Karpas-422 (cell line): ENCODE measurements at regions not wholly inside any gene's neighbourhood (a gene's known extent, or its start where the extent isn't known, plus 50 kb on each side); places are given as distances from the start of the nearest gene placed in this dataset.

Source experiments
- DNase-seq: peaks from one replicate; pipeline ENCODE4 v3.0.0-alpha.2; 2015
- H2AFZ ChIP-seq: fragments of 200-600 bp; sonication (generic); 2 replicates; pipeline ENCODE4 v1.6.1; 2014; ENCODE audit warnings: antibody characterized with exemption, low read length, mixed read lengths
- H3K27ac ChIP-seq: fragments of 200-600 bp; sonication (generic); 2 replicates; pipeline ENCODE4 v1.5.1; 2014; ENCODE audit warnings: mild to moderate bottlenecking, low read length, moderate library complexity
- H3K27me3 ChIP-seq: fragments of 200-600 bp; sonication (generic); 2 replicates; pipeline ENCODE4 v1.6.1; 2014; ENCODE audit warnings: low read length, mixed read lengths
- H3K36me3 ChIP-seq: fragments of 200-600 bp; sonication (generic); 2 replicates; pipeline ENCODE4 v1.6.1; 2014; ENCODE audit warnings: low read length, mixed read lengths; ENCODE audit not compliant: insufficient read depth
- H3K4me1 ChIP-seq: fragments of 200-600 bp; sonication (generic); 2 replicates; pipeline ENCODE4 v1.6.1; 2014; ENCODE audit warnings: mild to moderate bottlenecking, low read length, mixed read lengths
- H3K4me2 ChIP-seq: fragments of 200-600 bp; sonication (generic); 2 replicates; pipeline ENCODE4 v1.6.1; 2014; ENCODE audit warnings: low read length, low read depth, mild to moderate bottlenecking; ENCODE audit not compliant: poor library complexity, severe bottlenecking
- H3K4me3 ChIP-seq: fragments of 200-600 bp; sonication (generic); 2 replicates; pipeline ENCODE4 v1.5.1; 2014; ENCODE audit warnings: mild to moderate bottlenecking, antibody characterized with exemption, low read length, mixed read lengths
- H3K79me2 ChIP-seq: fragments of 200-600 bp; sonication (generic); 2 replicates; pipeline ENCODE4 v1.6.1; 2014; ENCODE audit warnings: mild to moderate bottlenecking, low read length, mixed read lengths
- H3K9ac ChIP-seq: fragments of 200-600 bp; sonication (generic); 2 replicates; pipeline ENCODE4 v1.6.0; 2014; ENCODE audit warnings: low read length
- H3K9me2 ChIP-seq: fragments of 200-600 bp; sonication (generic), shearing (Covaris generic); replicated peaks from 2 replicates; pipeline ENCODE4 v1.6.0; 2014; ENCODE audit warnings: mild to moderate bottlenecking, low read length, moderate library complexity; ENCODE audit not compliant: insufficient read depth
- H3K9me3 ChIP-seq: fragments of 300-700, 200-600 bp; sonication (generic); 2 replicates; pipeline ENCODE4 v1.6.1; 2014; ENCODE audit warnings: low read length, mixed read lengths
- H4K20me1 ChIP-seq: fragments of 200-600 bp; sonication (generic); 2 replicates; pipeline ENCODE4 v1.6.1; 2014; ENCODE audit warnings: mild to moderate bottlenecking, antibody characterized with exemption, low read length, low read depth; ENCODE audit not compliant: insufficient read depth

DNA sequence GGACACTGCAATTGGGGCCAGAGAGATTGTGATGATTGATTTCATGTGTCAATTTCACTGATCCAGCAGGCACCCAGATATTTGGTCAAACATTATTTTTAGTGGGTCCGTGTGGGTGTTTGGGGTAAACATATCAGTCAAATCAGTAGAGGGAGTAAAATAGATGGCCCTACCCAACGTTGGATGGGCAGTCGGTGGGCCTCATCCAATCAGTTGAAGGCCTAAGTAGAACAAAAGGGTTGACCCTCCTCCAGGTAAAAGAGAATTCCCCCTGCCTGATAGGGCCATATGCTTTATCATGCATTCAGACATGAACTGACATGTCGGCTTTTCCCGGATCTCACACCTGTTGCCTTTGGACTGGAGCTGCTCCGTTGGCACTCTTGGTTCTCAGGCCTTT, 195.1 kb upstream of the CAND1 start:
- Histone ChIP-seq H3K36me3 (no peaks in the 10 kb centered on the region), H3K27ac (no peak overlapping the region), H3K9me3 (no peaks in the 10 kb centered on the region), H4K20me1 (no peaks in the 10 kb centered on the region), H3K27me3 (no peaks in the 10 kb centered on the region; the same call in 1 of the 2 replicates), H3K9ac (no peak overlapping the region), H3K79me2 (no peaks in the 10 kb centered on the region), H3K4me1 (no peaks in the 10 kb centered on the region), H3K4me2 (no peak overlapping the region), H3K9me2 (no peaks in the 10 kb centered on the region), H3K4me3 (no peak overlapping the region), H2AFZ (no peak overlapping the region)
- no peak for DNase-seq

- Histone ChIP-seq H3K4me1 (no peaks in the 10 kb centered on the region), H4K20me1 (no peaks in the 10 kb centered on the region), H3K79me2 (no peaks in the 10 kb centered on the region), H3K9me2 (no peaks in the 10 kb centered on the region), H2AFZ (no peak overlapping the region), H3K27ac (no peak overlapping the region), H3K27me3 (no peaks in the 10 kb centered on the region; the same call in 1 of the 2 replicates), H3K9me3 (no peaks in the 10 kb centered on the region), H3K4me2 (no peak overlapping the region), H3K36me3 (no peaks in the 10 kb centered on the region), H3K4me3 (no peak overlapping the region), H3K9ac (no peak overlapping the region)
- DNase-seq = no peak
Measured at GRCh38 chr12:67077617-67078016, 191.5 kb upstream of the CAND1 start.

- Histone ChIP-seq H3K4me1 (no peaks in the 10 kb centered on the region), H3K9ac (no peak overlapping the region), H3K4me2 (no peak overlapping the region), H3K27me3 (no peaks in the 10 kb centered on the region; the same call in 1 of the 2 replicates), H3K27ac (no peak overlapping the region), H3K79me2 (no peaks in the 10 kb centered on the region), H3K4me3 (no peak overlapping the region), H3K9me2 (no peaks in the 10 kb centered on the region), H4K20me1 (no peaks in the 10 kb centered on the region), H3K36me3 (no peaks in the 10 kb centered on the region), H3K9me3 (no peaks in the 10 kb centered on the region), H2AFZ (no peak overlapping the region)
- DNase-seq = no peak
Measured at GRCh38 chr12:67078957-67079356, 190.2 kb upstream of the CAND1 start.

DNA sequence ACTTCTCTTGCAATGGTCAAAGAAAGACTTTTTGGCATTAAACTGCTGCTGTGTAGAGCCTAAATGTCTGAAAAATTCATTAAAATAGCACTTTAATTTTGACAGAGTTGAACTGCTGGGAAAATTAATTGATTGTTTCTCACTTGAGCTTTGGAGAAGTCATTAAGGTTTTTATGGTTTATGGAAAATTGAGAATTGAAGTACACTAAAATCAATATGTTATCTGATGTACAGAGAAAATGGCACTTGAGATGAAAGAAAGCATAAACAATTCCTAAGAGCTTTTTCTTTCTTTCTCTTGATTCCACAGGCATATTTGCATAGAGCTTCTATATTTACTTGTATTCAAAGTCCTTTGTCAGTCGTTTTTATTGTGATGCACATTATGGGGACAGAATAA, 188.5 kb upstream of the CAND1 start:
- Histone ChIP-seq H3K4me1 (no peaks in the 10 kb centered on the region), H3K9ac (no peak overlapping the region), H3K36me3 (no peaks in the 10 kb centered on the region), H3K4me3 (no peak overlapping the region), H2AFZ (no peak overlapping the region), H4K20me1 (no peaks in the 10 kb centered on the region), H3K4me2 (no peak overlapping the region), H3K79me2 (no peaks in the 10 kb centered on the region), H3K9me2 (no peaks in the 10 kb centered on the region), H3K9me3 (no peaks in the 10 kb centered on the region), H3K27me3 (no peaks in the 10 kb centered on the region; the same call in 1 of the 2 replicates), H3K27ac (no peak overlapping the region)
- no peak for DNase-seq

DNA sequence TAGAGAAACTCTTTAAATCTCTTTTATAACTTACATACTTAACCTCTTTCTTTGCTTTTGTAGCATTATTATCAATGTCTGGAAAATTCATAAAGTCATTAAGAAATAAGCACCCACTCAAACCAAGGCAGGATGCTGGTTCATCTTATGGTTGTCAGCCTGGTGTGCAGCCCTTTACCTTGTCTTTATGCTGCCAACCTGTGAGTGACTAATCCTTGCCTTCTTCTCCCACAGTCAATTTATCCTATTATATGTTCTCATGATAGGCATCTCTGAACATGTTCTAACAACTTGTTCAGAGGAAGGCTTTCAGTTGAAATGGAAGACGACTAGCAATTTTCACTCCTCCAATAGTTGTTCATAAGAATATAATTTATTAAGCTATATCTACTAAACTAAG, 186.9 kb upstream of the CAND1 start:
- Histone ChIP-seq H3K4me2 (no peak overlapping the region), H3K4me1 (no peaks in the 10 kb centered on the region), H3K36me3 (no peaks in the 10 kb centered on the region), H3K27me3 (no peaks in the 10 kb centered on the region), H2AFZ (no peak overlapping the region), H3K9ac (no peak overlapping the region), H3K79me2 (no peaks in the 10 kb centered on the region), H3K9me2 (no peaks in the 10 kb centered on the region), H3K9me3 (no peaks in the 10 kb centered on the region), H3K4me3 (no peak overlapping the region), H4K20me1 (no peaks in the 10 kb centered on the region), H3K27ac (no peak overlapping the region)
- DNase-seq = no peak

DNA sequence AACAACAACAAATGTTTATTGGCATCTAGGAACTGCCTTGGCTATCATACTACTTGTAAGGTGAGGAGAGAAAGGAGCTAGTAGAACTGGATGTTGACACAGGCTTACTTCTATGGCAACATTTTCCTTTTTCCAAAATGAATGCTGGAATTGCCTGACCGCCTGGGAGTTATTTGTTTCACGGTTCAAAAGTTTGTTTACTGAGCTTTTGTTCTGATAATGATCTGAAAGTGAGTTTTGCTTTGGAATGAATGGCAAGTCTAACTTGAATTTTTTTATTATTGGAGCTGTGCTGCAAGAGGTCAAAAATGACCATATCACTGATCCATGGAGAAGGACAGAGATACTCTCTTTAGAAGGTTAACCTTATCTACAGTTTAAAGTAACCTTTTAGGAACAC, 183.5 kb upstream of the CAND1 start:
- no peak for DNase-seq
- Histone ChIP-seq H3K4me1 (no peaks in the 10 kb centered on the region), H4K20me1 (no peaks in the 10 kb centered on the region), H3K27ac (no peak overlapping the region), H3K9ac (no peak overlapping the region), H3K4me3 (no peak overlapping the region), H2AFZ (no peak overlapping the region), H3K9me2 (no peaks in the 10 kb centered on the region), H3K36me3 (no peaks in the 10 kb centered on the region), H3K79me2 (no peaks in the 10 kb centered on the region), H3K9me3 (no peaks in the 10 kb centered on the region), H3K27me3 (no peaks in the 10 kb centered on the region), H3K4me2 (no peak overlapping the region)

GRCh38 chr12:67086116-67086515, 183.0 kb upstream of the CAND1 start:
- Histone ChIP-seq H3K9me3 (no peaks in the 10 kb centered on the region), H4K20me1 (no peaks in the 10 kb centered on the region), H3K9ac (no peak overlapping the region), H3K27ac (no peak overlapping the region), H2AFZ (no peak overlapping the region), H3K4me3 (no peak overlapping the region), H3K4me2 (no peak overlapping the region), H3K9me2 (no peaks in the 10 kb centered on the region), H3K4me1 (no peaks in the 10 kb centered on the region), H3K27me3 (no peaks in the 10 kb centered on the region), H3K79me2 (no peaks in the 10 kb centered on the region), H3K36me3 (no peaks in the 10 kb centered on the region)
- no peak for DNase-seq

- no peaks in the 10 kb centered on the region for H3K79me2 ChIP-seq
Measured at GRCh38 chr12:67088401-67089118, 180.6 kb upstream of the CAND1 start.

More at GRCh38 chr12:67088401-67089118, 180.6 kb upstream of the CAND1 start:
- no peaks in the 10 kb centered on the region for H3K9me2 ChIP-seq
- no peaks in the 10 kb centered on the region for H4K20me1 ChIP-seq
- H3K27ac ChIP-seq = no peak overlapping the region
- H2AFZ ChIP-seq = no peak overlapping the region
- no peak overlapping the region for H3K4me2 ChIP-seq
- H3K4me3 ChIP-seq = no peak overlapping the region
- no peak for DNase-seq
- H3K9ac ChIP-seq = no peak overlapping the region
- no peaks in the 10 kb centered on the region for H3K4me1 ChIP-seq
- H3K36me3 ChIP-seq = no peaks in the 10 kb centered on the region
- H3K9me3 ChIP-seq = no peaks in the 10 kb centered on the region
- H3K27me3 ChIP-seq = no peaks in the 10 kb centered on the region
